ENCODE measurements at regions not wholly inside any gene's neighbourhood (a gene's known extent, or its start where the extent isn't known, plus 50 kb on each side); places are given as distances from the start of the nearest gene placed in this dataset.

- TF ChIP-seq, protein P1, sequence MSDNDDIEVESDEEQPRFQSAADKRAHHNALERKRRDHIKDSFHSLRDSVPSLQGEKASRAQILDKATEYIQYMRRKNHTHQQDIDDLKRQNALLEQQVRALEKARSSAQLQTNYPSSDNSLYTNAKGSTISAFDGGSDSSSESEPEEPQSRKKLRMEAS (IDR thresholded peaks at IDR 0.05) = no peak
- TF ChIP-seq CTCF (IDR thresholded peaks at IDR 0.05; ENCODE audit: low read depth, low read length, missing input control) (no peak), HNF4G (IDR thresholded peaks at IDR 0.05) (no peak), FOXA1 (IDR thresholded peaks at IDR 0.05) (no peak), EGR1 (IDR thresholded peaks at IDR 0.05; ENCODE audit: low read depth in 2 of 2) (no peak), ZBTB33 (IDR thresholded peaks at IDR 0.05) (no peak), JUND (IDR thresholded peaks at IDR 0.05) (no peak), SP1 (IDR thresholded peaks at IDR 0.05) (no peak), GABPA (IDR thresholded peaks at IDR 0.05 in 1 of 2, conservative IDR thresholded peaks at IDR 0.05 in 1 of 2) (no peak)
- TF ChIP-seq, protein P2, sequence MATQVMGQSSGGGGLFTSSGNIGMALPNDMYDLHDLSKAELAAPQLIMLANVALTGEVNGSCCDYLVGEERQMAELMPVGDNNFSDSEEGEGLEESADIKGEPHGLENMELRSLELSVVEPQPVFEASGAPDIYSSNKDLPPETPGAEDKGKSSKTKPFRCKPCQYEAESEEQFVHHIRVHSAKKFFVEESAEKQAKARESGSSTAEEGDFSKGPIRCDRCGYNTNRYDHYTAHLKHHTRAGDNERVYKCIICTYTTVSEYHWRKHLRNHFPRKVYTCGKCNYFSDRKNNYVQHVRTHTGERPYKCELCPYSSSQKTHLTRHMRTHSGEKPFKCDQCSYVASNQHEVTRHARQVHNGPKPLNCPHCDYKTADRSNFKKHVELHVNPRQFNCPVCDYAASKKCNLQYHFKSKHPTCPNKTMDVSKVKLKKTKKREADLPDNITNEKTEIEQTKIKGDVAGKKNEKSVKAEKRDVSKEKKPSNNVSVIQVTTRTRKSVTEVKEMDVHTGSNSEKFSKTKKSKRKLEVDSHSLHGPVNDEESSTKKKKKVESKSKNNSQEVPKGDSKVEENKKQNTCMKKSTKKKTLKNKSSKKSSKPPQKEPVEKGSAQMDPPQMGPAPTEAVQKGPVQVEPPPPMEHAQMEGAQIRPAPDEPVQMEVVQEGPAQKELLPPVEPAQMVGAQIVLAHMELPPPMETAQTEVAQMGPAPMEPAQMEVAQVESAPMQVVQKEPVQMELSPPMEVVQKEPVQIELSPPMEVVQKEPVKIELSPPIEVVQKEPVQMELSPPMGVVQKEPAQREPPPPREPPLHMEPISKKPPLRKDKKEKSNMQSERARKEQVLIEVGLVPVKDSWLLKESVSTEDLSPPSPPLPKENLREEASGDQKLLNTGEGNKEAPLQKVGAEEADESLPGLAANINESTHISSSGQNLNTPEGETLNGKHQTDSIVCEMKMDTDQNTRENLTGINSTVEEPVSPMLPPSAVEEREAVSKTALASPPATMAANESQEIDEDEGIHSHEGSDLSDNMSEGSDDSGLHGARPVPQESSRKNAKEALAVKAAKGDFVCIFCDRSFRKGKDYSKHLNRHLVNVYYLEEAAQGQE (IDR thresholded peaks at IDR 0.05) = no peak
- TF ChIP-seq, protein P3, sequence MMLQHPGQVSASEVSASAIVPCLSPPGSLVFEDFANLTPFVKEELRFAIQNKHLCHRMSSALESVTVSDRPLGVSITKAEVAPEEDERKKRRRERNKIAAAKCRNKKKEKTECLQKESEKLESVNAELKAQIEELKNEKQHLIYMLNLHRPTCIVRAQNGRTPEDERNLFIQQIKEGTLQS (IDR thresholded peaks at IDR 0.05) = no peak
Observed at GRCh38 chr13:87779426-87779825, 108.3 kb downstream of the SLITRK5 start.

All from liver (tissue), 3 donors.